ENCODE measurements at regions not wholly inside any gene's neighbourhood (a gene's known extent, or its start where the extent isn't known, plus 50 kb on each side); places are given as distances from the start of the nearest gene placed in this dataset.

- TF ChIP-seq CTCF (IDR thresholded peaks at IDR 0.05; ENCODE audit: low read depth, low read length), result no peak
These were observed 117.2 kb downstream of the BANF2 start for GRCh38 chr20:17816804-17817587.

GRCh38 chr20:17811628-17811965, 111.8 kb downstream of the BANF2 start:
- no peak for TF ChIP-seq CTCF (IDR thresholded peaks at IDR 0.05; ENCODE audit: low read depth, low read length)
- H3K4me3 ChIP-seq (ENCODE audit: low read depth, low read length), result no peak overlapping the region

More at GRCh38 chr20:17816804-17817587, 117.2 kb downstream of the BANF2 start:
- H3K4me3 ChIP-seq (ENCODE audit: low read depth, low read length), result no peak overlapping the region

- no peak for TF ChIP-seq CTCF (IDR thresholded peaks at IDR 0.05; ENCODE audit: low read depth, low read length)
- no peak overlapping the region for H3K4me3 ChIP-seq (ENCODE audit: low read depth, low read length)
These were observed 111.3 kb downstream of the BANF2 start for GRCh38 chr20:17810847-17811627.

- no peak for TF ChIP-seq CTCF (IDR thresholded peaks at IDR 0.05; ENCODE audit: low read depth, low read length)
- H3K4me3 ChIP-seq (ENCODE audit: low read depth, low read length), result no peak overlapping the region
These were observed 110.4 kb downstream of the BANF2 start for GRCh38 chr20:17810062-17810631.

- TF ChIP-seq CTCF (IDR thresholded peaks at IDR 0.05; ENCODE audit: low read depth, low read length), result no peak
These were observed 109.7 kb downstream of the BANF2 start for GRCh38 chr20:17809362-17810061.

GRCh38 chr20:17808782-17809181, 109.0 kb downstream of the BANF2 start:
- TF ChIP-seq CTCF (IDR thresholded peaks at IDR 0.05; ENCODE audit: low read depth, low read length), result no peak
- no peak overlapping the region for H3K4me3 ChIP-seq (ENCODE audit: low read depth, low read length)

More at GRCh38 chr20:17809362-17810061, 109.7 kb downstream of the BANF2 start:
- H3K4me3 ChIP-seq (ENCODE audit: low read depth, low read length), result no peak overlapping the region
